ENCODE measurements at regions not wholly inside any gene's neighbourhood (a gene's known extent, or its start where the extent isn't known, plus 50 kb on each side); places are given as distances from the start of the nearest gene placed in this dataset.
"Not testable (repeated sequence)": the region's sequence is repeated elsewhere in the genome, so short reads cannot be mapped to it uniquely, and the experiment has no call there.

- no peak for DNase-seq
Measured at GRCh38 chr10:2414039-2414438, 653.3 kb upstream of the PFKP start.

DNA sequence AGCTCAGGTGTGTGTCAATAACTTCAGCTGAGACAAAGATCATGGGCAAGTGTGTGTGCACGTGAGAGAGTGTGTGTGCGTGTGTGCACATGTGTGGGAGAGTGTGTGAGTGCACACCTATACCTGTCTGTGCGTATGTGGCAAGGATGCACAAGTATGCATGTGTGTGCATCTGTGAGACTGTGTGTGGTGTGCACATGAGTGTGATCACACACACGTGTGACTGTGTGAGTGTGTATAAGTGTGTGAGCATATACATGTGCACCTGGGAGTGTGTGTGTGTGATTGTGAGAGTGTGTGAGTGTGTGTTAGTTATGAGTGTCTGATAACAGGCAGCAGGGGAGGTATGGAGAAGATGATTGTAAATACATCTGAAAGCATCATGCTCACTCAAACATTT lies 657.3 kb upstream of the PFKP start:
- no peak for DNase-seq

DNA sequence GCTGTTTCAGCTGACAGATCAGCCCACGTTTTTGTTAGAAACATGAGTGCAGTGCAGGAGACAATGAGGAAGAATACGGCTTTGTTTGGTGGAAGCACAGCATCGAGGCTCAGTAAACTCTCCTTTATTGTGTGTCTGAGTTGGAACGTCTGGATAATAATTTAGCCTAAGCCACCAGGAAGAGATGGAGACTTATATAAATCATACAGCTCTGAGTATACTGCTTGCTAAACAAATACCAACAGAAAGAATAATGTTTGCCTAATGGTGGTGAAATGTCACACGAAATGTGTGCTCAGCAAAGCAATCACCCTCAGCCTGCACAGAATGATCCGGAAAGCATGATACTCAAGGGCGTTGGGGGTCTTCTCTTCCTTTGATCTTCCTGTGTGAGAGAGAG lies 664.1 kb upstream of the ADARB2 start:
- no peak for DNase-seq

GRCh38 chr10:2399482-2399881 lies 662.2 kb upstream of the ADARB2 start:
- DNase-seq: no peak

DNA sequence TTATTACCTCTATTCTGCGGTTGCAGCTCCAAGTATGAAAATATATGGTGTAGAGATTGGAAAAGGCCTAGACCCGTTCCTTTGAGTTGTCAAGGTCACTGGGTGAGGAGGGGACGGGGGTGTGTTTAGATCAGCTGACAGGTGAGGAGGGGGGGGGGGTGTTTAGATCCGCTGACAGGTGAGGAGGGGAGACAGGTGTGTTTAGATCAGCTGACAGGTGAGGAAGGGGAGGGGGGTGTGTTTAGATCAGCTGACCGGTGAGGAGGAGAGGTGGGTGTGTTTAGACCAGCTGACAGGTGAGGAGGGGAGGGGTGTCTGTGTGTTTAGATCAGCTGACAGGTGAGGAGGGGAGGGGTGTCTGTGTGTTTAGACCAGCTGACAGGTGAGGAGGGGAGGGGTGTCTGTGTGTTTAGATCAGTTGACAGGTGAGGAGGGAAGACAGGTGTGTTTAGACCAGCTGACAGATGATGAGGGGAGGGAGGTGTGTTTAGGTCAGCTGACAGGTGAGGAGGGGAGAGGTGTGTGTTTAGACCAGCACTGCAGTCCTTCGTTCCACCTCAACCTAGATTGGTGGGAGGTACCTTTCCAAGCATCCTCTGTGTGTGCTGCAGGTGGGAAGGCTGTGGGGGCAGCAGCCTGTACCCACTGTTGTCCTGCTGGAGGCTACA lies 655.0 kb upstream of the ADARB2 start:
- no peak for DNase-seq

- DNase-seq: no peak
Measured at GRCh38 chr10:2387672-2388071, 650.3 kb upstream of the ADARB2 start.

DNA sequence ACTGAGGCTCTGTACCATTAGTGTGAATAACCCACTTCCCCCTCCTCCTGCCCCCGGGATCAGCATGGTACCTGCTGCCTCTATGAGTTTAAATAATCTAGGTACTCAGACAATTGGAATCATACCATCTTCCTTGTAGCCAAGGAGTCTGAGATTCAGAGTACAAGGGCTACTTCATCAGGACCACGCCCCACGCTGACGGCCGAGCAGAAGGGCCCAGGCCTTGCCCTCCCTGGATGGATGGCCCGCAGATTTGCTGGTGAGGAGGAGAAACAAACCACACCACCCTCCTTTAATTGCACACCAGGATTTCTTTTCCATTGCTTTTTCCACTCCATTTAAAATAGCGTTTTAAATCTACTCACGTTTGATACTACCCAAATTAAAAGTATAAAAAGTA lies 649.9 kb upstream of the ADARB2 start:
- no peak for DNase-seq

DNA sequence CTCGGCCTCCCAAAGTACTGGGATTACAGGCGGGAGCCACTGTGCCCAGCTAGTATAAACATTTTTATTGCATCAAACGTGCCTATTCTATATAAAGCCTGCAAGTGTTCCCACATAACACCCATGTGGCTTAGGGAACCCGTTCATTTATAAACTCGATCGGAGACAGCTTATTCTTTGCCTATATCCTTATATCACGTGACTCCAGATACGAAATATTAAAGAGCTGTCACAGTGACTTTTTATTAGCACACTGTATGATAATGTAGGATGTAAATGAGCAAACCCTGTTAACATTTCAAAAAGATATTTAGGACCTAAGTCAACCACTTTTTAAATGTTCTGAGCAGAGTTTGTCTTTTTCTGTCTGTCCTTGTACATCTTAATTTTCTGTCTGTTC lies 642.9 kb upstream of the ADARB2 start:
- DNase-seq: no peak

DNA sequence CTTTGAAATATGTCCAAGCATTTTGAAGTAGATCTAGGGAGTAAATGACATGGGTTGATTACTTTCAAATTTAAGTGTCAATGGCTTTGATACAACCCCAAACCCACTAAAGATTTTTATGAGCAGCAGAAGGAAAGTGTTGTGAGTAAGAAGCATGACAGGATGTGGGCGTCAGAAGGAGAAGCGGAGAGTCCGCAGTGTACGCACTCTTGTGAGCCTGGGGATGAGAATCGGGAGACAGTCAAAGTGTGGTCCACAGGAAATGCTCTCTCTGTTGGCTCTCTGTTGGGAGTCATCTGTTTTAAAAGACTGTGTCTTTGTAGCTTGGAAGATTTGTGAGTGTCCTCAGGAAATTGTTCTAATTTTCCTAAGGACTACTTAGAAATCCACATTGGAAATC lies 629.8 kb upstream of the ADARB2 start:
- no peak for DNase-seq

DNA sequence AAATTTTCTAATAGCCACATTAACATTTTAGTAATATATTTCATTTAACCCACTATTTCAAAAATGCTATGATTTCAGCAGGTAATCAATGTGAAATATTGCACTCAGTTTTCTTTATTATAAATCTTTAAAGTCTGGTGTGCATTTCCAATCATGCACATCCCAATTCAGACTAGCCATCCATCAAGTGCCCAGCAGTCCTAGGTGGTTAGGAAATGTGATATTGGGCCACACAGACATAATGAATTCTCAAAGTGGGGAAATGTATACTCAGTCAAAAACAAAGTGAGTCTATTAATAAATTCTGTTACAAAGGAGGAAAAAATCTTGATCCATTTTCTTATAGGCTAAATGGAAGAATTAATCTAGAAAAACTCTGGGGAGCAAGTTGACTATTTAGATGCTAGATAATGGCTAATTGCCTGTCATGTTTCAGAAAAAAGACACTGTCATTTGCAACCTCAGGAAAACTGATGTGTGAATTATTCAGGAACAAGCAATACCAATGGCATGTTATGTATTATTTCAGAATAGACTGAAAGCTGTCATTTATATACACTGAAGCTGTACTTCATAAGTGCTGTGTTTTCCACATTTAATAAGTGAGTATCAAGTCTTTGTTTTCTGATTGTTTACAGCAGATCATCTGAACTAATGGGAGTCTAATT lies 629.1 kb upstream of the ADARB2 start:
- no peak for DNase-seq

DNA sequence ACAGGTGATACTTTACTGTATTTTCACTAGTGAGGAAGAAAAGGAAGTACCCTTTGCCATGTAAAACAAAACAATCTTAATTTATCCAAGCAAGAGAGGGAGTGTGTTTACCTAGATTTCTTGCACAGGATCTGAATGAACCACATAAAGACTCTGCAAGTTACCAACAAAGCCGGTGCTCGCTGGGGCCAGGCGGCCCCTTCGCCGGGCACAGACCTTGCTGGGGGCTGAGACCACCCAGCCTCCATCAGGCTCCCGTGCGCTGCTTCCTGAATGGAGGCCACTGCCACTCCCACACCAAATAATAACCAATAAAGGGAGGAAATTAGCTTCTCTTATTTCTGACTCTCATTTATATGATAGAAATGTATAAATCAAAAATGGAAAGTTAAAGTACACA lies 625.0 kb upstream of the ADARB2 start:
- DNase-seq: no peak

- no peak for DNase-seq
Measured at GRCh38 chr10:2358586-2358985, 621.3 kb upstream of the ADARB2 start.

- DNase-seq: no peak
Measured at GRCh38 chr10:2356670-2357069, 619.3 kb upstream of the ADARB2 start.

GRCh38 chr10:2351566-2351965 lies 614.2 kb upstream of the ADARB2 start:
- no peak for DNase-seq

DNA sequence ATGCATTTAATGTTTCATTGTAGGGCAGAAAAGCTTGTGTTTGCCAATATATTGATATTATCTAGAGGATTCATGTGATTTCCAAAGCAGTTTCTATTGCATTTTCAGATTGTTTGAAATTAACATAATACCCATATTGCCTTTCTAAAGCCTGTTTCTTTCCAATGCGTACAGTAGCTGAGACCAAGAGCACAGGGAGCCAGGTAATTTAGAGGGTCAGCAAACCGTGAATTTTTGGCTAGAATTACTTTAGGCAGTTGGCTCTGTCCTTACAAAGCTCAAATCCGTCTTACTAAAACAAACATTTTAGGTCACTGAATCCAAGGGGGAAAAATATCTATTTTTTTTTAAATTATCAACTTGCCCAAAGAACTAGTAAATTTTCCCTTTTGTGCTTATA lies 604.9 kb upstream of the ADARB2 start:
- no peak for DNase-seq

DNA sequence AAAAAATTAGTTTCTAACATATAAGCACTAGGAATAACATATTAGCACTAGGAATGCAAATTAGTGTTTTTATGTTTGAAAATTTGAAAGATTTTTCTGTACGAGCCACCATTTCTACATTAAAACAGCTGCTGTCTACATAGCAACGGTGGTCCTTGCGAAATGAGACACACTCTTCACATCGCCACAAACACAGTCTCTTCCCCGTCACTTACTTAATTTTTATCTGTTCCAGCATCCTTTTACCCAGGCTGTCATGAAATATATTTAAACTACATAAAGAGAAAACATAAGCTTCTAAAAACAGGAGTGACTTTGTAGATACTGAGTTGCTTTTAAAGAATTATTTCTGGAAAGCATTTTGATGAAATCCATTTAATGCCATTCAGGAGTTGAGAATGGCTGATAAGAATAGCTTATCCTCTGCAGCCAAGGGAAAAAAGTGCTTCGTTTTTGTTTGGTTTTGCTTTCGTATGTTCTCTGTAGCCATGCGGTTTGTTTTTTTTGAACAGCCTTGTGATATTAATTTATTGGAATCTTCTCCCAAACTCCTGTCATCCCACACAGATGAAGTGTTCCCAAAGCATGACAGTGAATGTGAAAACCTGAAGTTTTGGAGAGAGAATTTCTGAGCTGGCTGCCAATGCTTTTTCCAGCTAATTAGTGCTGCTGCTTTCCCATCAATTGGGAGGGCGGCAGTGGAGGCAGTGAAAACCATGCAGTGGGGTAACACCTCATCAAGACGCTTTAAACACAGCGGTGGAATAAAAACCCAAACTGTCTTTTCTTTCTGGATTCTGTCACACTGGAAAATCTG lies 603.7 kb upstream of the ADARB2 start:
- DNase-seq: no peak

DNA sequence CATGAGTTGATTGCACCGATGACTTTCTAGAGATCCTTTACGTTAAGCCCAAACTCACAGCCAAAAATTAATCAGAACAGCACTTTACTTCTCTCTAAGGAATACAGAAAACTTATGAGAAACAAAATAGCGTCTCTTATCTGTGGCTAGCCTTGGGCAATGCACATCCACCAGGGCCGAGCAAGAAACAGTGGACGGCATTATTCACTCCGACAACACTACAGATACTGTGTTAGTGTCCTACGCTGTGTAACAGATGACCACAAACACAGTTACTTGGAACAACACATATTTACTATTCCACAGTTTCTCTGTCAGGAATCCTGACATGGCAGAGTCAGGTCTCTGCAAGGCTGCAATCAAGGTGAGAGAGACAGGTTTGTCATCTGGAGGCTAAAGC lies 598.3 kb upstream of the ADARB2 start:
- DNase-seq: no peak

- no peak for DNase-seq
Measured at GRCh38 chr10:2334575-2334974, 597.2 kb upstream of the ADARB2 start.

- DNase-seq: no peak
Measured at GRCh38 chr10:2329082-2329481, 591.8 kb upstream of the ADARB2 start.

DNA sequence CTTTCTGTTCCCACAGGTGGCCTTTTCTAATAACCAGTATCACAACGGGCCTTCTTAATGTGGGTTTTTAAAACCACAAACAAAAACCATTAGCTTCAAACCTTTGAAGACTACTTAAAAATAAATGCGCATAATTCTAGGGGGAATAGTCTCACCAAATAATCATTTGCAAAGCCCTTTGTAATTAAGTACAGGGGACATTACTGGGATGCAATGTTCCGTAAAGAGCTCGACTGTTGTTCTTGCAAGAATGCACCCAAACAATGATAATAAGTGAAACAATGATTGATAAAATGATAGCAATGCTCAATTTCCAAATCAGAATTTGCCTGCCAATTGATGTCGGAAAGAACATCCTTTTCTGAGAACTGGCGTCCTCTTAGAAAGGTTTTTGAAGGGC lies 589.1 kb upstream of the ADARB2 start:
- DNase-seq: no peak

GRCh38 chr10:2315045-2315485 lies 577.7 kb upstream of the ADARB2 start:
- DNase-seq: not testable (repeated sequence)

DNA sequence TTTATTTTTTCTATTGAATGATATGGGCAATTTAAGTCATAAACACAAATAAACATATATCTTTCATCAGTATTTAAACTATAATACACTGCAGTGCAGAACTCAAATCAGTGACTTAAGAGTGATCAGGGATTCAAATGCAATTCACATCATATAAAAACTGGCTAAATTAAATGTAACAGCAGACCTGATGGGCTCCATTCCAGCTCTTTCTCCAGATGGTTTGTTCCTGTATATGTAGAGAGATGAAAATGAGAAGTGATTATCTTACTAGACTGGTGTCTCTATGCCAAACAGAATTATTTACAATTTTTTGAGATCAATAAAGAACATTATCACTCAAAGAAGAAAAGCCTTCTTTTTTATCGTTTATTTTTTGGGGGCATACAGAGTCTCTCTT lies 568.8 kb upstream of the ADARB2 start:
- no peak for DNase-seq

DNA sequence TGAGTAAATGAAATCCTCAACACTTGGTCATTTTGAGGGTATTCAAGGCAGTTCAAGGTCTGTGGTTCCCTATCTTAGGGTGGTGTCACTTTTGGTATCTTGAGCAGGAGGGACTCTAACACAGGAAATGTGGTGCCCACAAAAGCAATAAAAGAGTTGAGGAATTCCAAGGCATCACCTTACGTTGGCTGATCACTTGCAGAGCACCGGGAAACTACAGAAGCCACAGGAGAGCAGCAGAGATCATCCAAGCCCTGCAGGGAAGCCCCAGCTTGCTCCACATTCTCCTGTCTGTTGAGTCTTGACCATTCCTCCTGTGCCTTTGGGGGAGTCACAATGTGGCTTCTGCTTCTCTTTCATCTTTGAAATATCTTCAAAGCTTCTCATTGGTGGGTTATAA lies 565.8 kb upstream of the ADARB2 start:
- DNase-seq: no peak

DNA sequence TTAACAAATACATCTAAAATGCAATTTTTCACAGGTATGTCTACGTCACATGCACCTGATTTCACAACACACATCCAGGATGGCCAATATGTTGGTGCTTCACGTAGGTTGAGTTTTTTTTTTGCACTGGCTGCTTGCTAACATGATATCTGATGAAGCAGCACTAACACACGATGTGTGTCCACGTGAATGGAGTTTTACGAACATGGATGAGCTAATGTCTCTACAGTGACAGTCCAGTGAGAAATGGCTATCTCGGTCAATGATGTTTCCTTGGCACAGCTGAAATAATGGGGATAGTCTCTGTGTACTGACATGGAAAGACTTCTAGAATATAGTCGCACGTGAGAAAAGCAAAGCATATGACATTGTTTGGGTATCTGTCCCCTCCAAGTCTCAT lies 563.9 kb upstream of the ADARB2 start:
- DNase-seq: no peak
